Body of pancreas (tissue), 4 donors: ENCODE measurements at regions not wholly inside any gene's neighbourhood (a gene's known extent, or its start where the extent isn't known, plus 50 kb on each side); places are given as distances from the start of the nearest gene placed in this dataset.

Source experiments
- ATAC-seq: fragments of 150-250 bp; one replicate; pipeline ENCODE4 v1.9.1; 2016
- DNase-seq, 4 donors: peaks; one replicate each; pipeline ENCODE4 v3.0.0-alpha.2; 2019
- H3K27ac ChIP-seq, 4 donors: fragments of 200-600 bp; sonication (generic); 1 replicate in 3 of 4; 2 replicates in 1 of 4; pipeline versions ENCODE4 v1.5.1 to v1.6.1; 2016 to 2019; ENCODE audit warnings: mild to moderate bottlenecking in 1 of 4, mixed read lengths in 1 of 4, moderate library complexity in 1 of 4
- H3K27me3 ChIP-seq, 2 donors: fragments of 200-600 bp; sonication (generic); one replicate each; pipeline ENCODE4 v1.6.0; 2016; ENCODE audit warnings: mild to moderate bottlenecking in 1 of 2
- H3K36me3 ChIP-seq, 2 donors: fragments of 200-600 bp; sonication (generic); replicated peaks in 1 of 2; 2 replicates each; pipeline ENCODE4 v1.5.1; 2016; ENCODE audit warnings: low read depth in 2 of 2; ENCODE audit not compliant: insufficient read depth in 1 of 2
- H3K4me1 ChIP-seq: fragments of 200-600 bp; sonication (generic); one replicate; pipeline ENCODE4 v1.6.0; 2016
- H3K4me3 ChIP-seq, 2 donors: fragments of 200-600 bp; sonication (generic); 1 replicate in 1 of 2; 2 replicates in 1 of 2; pipeline ENCODE4 v1.5.1; 2016 to 2019
- H3K9me3 ChIP-seq, 3 donors: fragments of 200-600 bp; sonication (generic); 1 replicate in 2 of 3; 2 replicates in 1 of 3; pipeline ENCODE4 v1.5.1; 2016
- POLR2A ChIP-seq, 3 donors: fragments of 450-650 bp; IDR thresholded peaks; one replicate each; pipeline ENCODE4 v1.6.1; 2016; ENCODE audit warnings: antibody characterized with exemption in 3 of 3, mild to moderate bottlenecking in 2 of 3
- WGBS, 2 donors: methylation state at CpG; one replicate each; pipeline ENCODE4 v1.1.5; 2017; 5-methylcytosine and 5-hydroxymethylcytosine counted together
- intact Hi-C: fragments of 100-400 bp; cut with DNase I; formaldehyde crosslinking; loops from one replicate; pipeline ENCODE4 v1.15.1; 2023
- TF ChIP-seq, protein P1 (sequence below), 7 experiments: fragments of 450-650 bp in 4 of 7; fragments of 200-600 bp in 3 of 7; sonication (generic) in 3 of 7; IDR thresholded peaks; one replicate each; pipeline ENCODE4 v1.5.1; 2016 to 2019; ENCODE audit warnings: antibody characterized with exemption in 7 of 7

DNA sequence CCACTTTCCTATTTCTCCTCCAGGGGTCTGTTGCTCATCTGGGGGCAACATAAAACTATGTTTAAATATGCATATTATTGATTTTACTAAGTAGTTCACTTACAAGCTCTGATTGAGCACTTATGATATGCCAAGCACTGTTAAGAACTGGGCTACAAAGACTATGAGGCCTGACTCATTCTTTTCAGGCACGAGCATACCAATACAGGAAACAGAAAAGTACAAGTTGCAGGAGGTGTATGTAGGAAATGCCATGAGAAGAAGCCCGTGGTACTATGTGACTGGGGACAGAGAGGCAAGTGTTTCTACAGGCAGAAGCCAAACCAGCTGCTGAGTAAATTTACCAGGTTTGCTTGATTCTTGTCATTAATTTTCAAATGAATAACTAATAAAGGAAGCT lies 120.4 kb upstream of the PTGFR start:
- Histone ChIP-seq H3K9me3 (no peaks in the 10 kb centered on the region), H3K4me3 (no peak overlapping the region), H3K27ac (no peak overlapping the region), H3K4me1 (no peaks in the 10 kb centered on the region), H3K36me3 (no peaks in the 10 kb centered on the region), H3K27me3 (no peaks in the 10 kb centered on the region)
- intact Hi-C loops, result no loop called here
- no peak for ATAC-seq
- no peak for DNase-seq
- TF ChIP-seq POLR2A (IDR thresholded peaks at IDR 0.05), result no peak
- TF ChIP-seq, protein P1, sequence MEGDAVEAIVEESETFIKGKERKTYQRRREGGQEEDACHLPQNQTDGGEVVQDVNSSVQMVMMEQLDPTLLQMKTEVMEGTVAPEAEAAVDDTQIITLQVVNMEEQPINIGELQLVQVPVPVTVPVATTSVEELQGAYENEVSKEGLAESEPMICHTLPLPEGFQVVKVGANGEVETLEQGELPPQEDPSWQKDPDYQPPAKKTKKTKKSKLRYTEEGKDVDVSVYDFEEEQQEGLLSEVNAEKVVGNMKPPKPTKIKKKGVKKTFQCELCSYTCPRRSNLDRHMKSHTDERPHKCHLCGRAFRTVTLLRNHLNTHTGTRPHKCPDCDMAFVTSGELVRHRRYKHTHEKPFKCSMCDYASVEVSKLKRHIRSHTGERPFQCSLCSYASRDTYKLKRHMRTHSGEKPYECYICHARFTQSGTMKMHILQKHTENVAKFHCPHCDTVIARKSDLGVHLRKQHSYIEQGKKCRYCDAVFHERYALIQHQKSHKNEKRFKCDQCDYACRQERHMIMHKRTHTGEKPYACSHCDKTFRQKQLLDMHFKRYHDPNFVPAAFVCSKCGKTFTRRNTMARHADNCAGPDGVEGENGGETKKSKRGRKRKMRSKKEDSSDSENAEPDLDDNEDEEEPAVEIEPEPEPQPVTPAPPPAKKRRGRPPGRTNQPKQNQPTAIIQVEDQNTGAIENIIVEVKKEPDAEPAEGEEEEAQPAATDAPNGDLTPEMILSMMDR (IDR thresholded peaks at IDR 0.05), result no peak
- 30 to 32% methylated on average over 2 of the region's 2 CpGs for WGBS, 2 donors

DNA sequence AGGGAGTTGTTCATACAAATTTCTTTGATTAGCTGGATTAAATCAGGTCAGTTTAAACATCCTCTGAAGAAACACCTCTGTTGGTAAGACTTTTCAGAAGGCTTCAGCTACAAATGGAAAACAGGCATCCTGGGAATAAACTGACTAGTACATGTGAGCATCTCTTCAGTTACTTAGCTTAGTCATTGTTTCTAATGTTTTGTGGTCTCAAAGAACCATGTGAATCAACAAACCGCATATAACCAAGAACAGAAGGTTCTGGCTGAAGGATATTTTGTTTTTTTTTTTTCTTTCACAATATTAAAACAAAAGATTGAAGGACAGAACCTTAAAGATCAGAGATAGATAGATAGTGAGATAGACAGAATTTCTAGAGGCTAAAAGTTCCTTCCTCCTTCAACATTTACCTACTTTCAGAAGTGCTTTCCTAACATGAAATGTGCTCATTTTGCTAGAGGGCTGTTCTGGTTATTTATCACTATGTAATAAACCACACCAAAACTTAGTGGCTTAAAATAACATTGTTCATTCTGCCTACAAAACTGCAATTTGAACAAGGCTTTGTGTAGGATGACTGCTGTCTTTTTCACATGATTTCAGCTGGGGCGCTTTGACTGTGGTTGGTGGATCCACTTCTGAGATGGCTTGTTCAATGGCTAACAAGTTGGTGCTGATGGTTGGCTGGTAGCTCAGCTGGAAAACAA lies 119.8 kb upstream of the PTGFR start:
- no peaks in the 10 kb centered on the region for H3K27me3 ChIP-seq
- TF ChIP-seq, protein P1 (IDR thresholded peaks at IDR 0.05), result no peak
- no peak for TF ChIP-seq POLR2A (IDR thresholded peaks at IDR 0.05)
- ATAC-seq, result no peak
- no peaks in the 10 kb centered on the region for H3K9me3 ChIP-seq
- no peak overlapping the region for H3K27ac ChIP-seq
- H3K36me3 ChIP-seq, result no peaks in the 10 kb centered on the region
- 58 to 78% methylated on average over 2 of the region's 2 CpGs for WGBS, 2 donors
- no peaks in the 10 kb centered on the region for H3K4me1 ChIP-seq
- DNase-seq, result no peak
- no peak overlapping the region for H3K4me3 ChIP-seq
- intact Hi-C loops, result no loop called here

DNA sequence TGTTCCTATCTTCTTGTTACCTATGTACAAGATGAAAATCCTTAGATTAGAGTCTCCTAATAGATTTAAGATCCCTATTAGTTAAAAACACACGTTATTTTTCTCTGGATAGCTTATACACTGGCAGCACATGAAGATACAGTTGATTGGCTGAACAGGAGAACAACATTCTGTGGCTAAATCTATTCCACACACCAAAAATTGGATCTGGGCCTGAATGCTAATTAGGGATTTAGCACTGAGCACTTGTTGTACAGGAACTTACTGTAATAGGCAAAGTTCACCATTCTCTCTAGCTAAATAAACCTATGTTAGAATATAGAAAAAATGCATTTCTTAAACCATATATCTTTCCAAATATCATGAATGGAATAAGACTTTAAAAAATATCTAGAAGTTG lies 117.1 kb upstream of the PTGFR start:
- ATAC-seq, result no peak
- DNase-seq, result no peak
- H3K4me3 ChIP-seq, result no peak overlapping the region
- no peaks in the 10 kb centered on the region for H3K4me1 ChIP-seq
- no peaks in the 10 kb centered on the region for H3K36me3 ChIP-seq
- WGBS, 2 donors, result 44 to 55% methylated on average over 1 of the region's 1 CpG
- no peaks in the 10 kb centered on the region for H3K9me3 ChIP-seq
- TF ChIP-seq POLR2A (IDR thresholded peaks at IDR 0.05), result no peak
- TF ChIP-seq, protein P1 (IDR thresholded peaks at IDR 0.05), result no peak
- no peak overlapping the region for H3K27ac ChIP-seq
- intact Hi-C loops, result no loop called here
- H3K27me3 ChIP-seq, result no peaks in the 10 kb centered on the region

DNA sequence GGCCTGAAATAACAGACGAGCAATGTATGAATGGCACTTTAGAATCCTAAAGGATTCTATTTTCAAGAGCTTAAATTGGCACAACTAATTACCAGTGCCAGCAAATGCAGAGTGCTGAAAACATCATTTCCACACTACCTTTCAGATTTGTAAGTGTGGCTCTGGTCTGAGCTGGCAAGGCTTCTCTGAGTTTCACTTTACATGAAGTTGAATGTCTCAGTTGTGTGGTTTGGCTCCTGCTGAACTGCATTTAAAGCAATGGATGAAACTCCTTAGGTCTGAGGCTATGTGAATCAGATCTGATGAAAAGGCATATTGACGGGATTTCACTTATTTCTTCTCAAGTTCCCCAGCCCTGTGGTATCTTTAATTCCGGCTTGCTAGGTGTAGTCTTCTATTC lies 114.8 kb upstream of the PTGFR start:
- H3K36me3 ChIP-seq, result no peaks in the 10 kb centered on the region
- H3K27me3 ChIP-seq, result no peaks in the 10 kb centered on the region
- DNase-seq (no peak), ATAC-seq (no peak)
- no peak overlapping the region for H3K27ac ChIP-seq
- intact Hi-C loops, result no loop called here
- TF ChIP-seq POLR2A (IDR thresholded peaks at IDR 0.05), result no peak
- TF ChIP-seq, protein P1 (IDR thresholded peaks at IDR 0.05), result no peak
- 74 to 80% methylated on average over 3 of the region's 3 CpGs for WGBS, 2 donors
- no peaks in the 10 kb centered on the region for H3K9me3 ChIP-seq
- H3K4me3 ChIP-seq, result no peak overlapping the region
- no peaks in the 10 kb centered on the region for H3K4me1 ChIP-seq

DNA sequence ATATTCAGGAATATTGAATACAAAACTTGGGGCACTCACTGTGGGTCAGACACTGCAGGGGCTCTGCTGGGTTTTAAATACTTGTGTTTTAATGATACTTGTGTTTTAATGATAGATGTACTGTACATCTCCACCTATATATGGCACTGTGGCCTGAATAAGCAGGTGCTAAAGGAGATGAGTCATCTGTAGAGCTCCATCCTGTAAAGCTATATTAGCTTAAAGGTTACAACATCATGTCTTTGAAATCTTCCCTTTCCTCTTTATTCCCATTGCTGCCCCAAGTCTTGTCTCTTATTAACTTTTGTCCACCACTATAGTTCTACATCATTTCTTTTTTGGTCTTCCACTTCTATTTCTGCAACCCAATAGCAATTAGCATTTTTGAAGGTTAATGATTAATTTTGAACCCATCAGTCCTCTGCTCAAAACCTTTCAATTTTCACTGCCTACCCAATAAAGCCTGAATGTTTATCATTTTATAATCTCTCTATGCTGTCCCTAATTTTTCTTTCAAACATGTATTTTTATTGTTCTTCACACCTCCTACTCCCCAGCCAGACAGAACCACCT lies 113.3 kb upstream of the PTGFR start:
- no peaks in the 10 kb centered on the region for H3K27me3 ChIP-seq
- no peak overlapping the region for H3K4me3 ChIP-seq
- no peak for TF ChIP-seq POLR2A (IDR thresholded peaks at IDR 0.05)
- TF ChIP-seq, protein P1 (IDR thresholded peaks at IDR 0.05), result no peak
- H3K36me3 ChIP-seq, result no peaks in the 10 kb centered on the region
- H3K4me1 ChIP-seq, result no peaks in the 10 kb centered on the region
- no peak overlapping the region for H3K27ac ChIP-seq
- DNase-seq (no peak), ATAC-seq (no peak)
- H3K9me3 ChIP-seq, result no peaks in the 10 kb centered on the region
- intact Hi-C loops, result no loop called here
